WERI-Rb-1 (cell line): ENCODE measurements at regions not wholly inside any gene's neighbourhood (a gene's known extent, or its start where the extent isn't known, plus 50 kb on each side); places are given as distances from the start of the nearest gene placed in this dataset.

Experiments used
- DNase-seq: peaks from one replicate; pipeline ENCODE4 v3.0.0-alpha.2; 2020
- H3K27ac ChIP-seq: fragments of 250-450 bp; sonication (Bioruptor Pico); 2 replicates; pipeline ENCODE4 v1.5.1; 2020; ENCODE audit warnings: mild to moderate bottlenecking, moderate library complexity
- H3K27me3 ChIP-seq: fragments of 250-450 bp; sonication (Bioruptor Pico); 2 replicates; pipeline ENCODE4 v1.5.1; 2021; ENCODE audit warnings: mild to moderate bottlenecking, low read depth, moderate library complexity; ENCODE audit not compliant: insufficient read depth, severe bottlenecking
- H3K36me3 ChIP-seq: fragments of 250-450 bp; sonication (Bioruptor Pico); 2 replicates; pipeline ENCODE4 v1.5.1; 2020; ENCODE audit warnings: mild to moderate bottlenecking, moderate library complexity
- H3K4me3 ChIP-seq: 2 replicates; pipeline ENCODE4 v1.5.1; 2011; ENCODE audit warnings: low read depth, mild to moderate bottlenecking, control low read depth, low read length
- H3K9me3 ChIP-seq: fragments of 250-450 bp; sonication (Bioruptor Pico); 2 replicates; pipeline ENCODE4 v1.5.1; 2021; ENCODE audit warnings: mild to moderate bottlenecking, moderate library complexity; ENCODE audit not compliant: severe bottlenecking
- TF ChIP-seq, protein P1 (sequence below): IDR thresholded peaks from 2 replicates; pipeline ENCODE4 v1.5.1; 2011; ENCODE audit warnings: low read depth, mild to moderate bottlenecking, control low read depth, inconsistent platforms, low read length

DNA sequence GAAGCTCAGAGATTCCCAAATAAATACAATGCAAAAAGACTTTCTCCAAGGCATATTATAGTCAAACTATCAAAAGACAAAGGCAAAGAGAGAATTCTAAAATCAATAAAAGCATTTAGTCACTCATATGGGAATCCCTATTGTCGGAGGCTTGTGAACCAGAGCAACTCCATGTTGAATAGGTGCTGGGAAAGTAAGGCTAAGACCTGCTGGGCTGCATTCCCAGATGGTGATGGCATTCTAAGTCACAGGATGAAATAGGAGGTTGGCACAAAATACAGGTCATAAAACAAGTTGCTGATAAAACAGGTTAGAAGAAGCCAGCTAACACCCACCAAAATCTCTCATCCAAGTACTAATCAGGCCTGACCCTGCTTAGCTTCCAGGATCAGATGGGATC, 84.5 kb downstream of the JRKL start:
- H3K27me3 ChIP-seq: no peaks in the 10 kb centered on the region
- H3K36me3 ChIP-seq: no peaks in the 10 kb centered on the region
- TF ChIP-seq, protein P1, sequence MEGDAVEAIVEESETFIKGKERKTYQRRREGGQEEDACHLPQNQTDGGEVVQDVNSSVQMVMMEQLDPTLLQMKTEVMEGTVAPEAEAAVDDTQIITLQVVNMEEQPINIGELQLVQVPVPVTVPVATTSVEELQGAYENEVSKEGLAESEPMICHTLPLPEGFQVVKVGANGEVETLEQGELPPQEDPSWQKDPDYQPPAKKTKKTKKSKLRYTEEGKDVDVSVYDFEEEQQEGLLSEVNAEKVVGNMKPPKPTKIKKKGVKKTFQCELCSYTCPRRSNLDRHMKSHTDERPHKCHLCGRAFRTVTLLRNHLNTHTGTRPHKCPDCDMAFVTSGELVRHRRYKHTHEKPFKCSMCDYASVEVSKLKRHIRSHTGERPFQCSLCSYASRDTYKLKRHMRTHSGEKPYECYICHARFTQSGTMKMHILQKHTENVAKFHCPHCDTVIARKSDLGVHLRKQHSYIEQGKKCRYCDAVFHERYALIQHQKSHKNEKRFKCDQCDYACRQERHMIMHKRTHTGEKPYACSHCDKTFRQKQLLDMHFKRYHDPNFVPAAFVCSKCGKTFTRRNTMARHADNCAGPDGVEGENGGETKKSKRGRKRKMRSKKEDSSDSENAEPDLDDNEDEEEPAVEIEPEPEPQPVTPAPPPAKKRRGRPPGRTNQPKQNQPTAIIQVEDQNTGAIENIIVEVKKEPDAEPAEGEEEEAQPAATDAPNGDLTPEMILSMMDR: no peak
- DNase-seq: no peak
- no peak overlapping the region for H3K27ac ChIP-seq
- peaks cover 8% of the 10 kb centered on the region for H3K9me3 ChIP-seq
- H3K4me3 ChIP-seq: no peak overlapping the region

DNA sequence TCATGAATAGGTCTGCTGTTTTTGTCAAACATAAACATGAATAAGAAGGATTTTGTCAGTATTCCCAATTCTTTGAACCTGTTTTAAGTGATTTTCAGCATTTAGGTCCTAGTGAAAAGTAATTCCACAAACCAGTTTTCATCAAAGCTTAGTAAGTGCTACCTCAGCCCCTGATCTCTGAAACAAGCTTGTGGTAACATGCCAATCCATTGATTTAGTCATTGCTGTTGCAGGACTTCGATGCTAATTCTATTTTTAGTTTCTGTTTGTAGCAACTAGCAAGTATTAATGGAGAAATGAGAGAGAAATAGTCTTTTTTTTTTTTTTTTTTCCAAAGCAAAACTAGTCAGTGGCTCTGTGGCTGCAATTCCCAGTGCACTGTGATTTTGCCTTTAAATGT, 91.4 kb downstream of the JRKL start:
- DNase-seq: no peak
- TF ChIP-seq, protein P1: no peak
- H3K4me3 ChIP-seq: no peak overlapping the region
- no peak overlapping the region for H3K27ac ChIP-seq
- H3K36me3 ChIP-seq: no peaks in the 10 kb centered on the region
- no peaks in the 10 kb centered on the region for H3K27me3 ChIP-seq
- no peaks in the 10 kb centered on the region for H3K9me3 ChIP-seq

DNA sequence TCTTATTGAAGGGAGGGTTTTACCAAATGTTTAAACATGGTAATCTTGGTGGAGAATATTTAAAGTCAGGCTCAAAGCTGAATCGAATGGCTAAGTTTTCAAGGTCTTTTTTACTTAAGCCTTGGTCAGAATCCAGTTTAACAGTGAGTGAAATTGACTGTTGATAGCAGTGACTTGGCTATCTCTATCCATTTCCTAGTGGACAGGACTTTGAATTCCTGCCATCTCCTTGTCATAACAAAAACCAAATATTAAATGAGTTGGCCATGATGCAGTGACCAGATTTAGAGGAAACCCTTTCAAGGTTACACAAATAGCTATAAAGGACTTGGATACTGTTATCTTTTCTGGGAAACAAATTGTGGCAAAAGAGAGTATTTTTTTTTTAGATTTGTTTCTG, 92.0 kb downstream of the JRKL start:
- no peaks in the 10 kb centered on the region for H3K27me3 ChIP-seq
- H3K9me3 ChIP-seq: no peaks in the 10 kb centered on the region
- DNase-seq: no peak
- no peak overlapping the region for H3K4me3 ChIP-seq
- H3K36me3 ChIP-seq: no peaks in the 10 kb centered on the region
- H3K27ac ChIP-seq: no peak overlapping the region
- TF ChIP-seq, protein P1: no peak

DNA sequence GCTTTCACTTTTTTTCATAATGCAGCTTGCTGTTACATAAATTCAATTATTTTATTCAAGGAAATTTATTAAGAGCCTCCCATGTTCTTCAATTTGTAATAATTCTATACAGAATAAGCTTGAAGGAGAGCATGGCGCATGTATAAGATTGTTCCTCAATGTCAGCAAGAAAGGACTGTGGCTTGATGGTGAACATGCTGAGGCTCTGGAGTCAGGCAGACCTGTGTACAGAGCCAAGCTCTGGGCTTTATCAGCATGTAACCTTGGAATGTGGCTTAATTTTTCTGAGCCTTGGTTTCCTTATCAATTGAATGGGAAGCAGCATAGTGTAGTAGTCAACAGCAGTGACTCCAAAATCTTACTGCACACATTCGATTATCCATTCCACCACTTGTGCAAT, 92.4 kb downstream of the JRKL start:
- TF ChIP-seq, protein P1: no peak
- H3K27ac ChIP-seq: no peak overlapping the region

DNA sequence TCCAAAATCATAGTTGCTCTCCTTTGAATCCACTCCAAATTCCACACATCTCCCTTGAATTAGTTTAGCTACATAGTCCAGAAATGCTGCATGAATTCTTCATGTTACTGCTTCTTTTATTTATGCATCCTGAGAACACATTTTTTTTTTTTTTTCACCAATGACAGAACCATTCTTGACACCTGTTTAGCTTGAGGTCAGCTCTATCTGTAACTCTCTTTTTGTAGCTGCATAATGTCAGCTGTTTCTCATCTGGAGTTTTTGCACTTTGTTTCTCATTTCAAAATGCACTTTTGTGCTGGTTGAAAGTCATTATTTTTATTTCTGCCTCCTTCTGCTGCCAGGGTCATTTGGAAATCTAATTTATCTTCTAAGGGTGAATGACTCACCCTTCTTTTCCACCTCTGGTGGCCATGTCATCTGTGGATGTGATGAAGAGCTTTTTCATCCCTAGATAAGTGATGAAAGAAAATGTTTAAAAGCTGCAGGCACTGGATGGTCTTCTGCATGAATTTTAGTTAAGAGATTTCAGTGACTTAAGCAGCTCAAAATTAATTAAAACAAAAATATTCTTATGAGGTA, 93.7 kb downstream of the JRKL start:
- no peaks in the 10 kb centered on the region for H3K27me3 ChIP-seq
- TF ChIP-seq, protein P1: no peak
- H3K9me3 ChIP-seq: no peaks in the 10 kb centered on the region
- H3K36me3 ChIP-seq: no peaks in the 10 kb centered on the region
- no peak overlapping the region for H3K27ac ChIP-seq
- no peak overlapping the region for H3K4me3 ChIP-seq
- DNase-seq: no peak

More for the DNA sequence above, 92.4 kb downstream of the JRKL start:
- no peak overlapping the region for H3K4me3 ChIP-seq
- H3K9me3 ChIP-seq: no peaks in the 10 kb centered on the region
- H3K27me3 ChIP-seq: no peaks in the 10 kb centered on the region
- no peaks in the 10 kb centered on the region for H3K36me3 ChIP-seq
- DNase-seq: no peak

DNA sequence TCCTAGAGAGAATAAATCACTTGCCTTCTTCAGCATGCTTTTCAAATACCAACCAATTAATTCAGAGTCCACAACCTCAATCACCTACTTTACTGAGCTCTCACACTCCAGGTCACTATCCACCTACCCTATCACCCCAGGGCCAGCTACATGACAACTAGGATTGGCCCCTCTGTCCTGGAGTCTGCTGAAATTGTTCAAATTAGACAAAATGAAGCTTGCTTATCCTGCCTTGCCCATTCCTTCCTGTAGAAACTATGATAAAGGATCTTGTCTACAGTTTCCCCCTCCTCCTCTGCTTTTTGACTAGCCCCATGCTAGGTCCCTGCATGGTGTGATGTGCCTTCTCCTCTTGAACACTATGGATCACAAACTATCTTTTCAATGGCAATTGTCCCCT, 94.5 kb downstream of the JRKL start:
- H3K4me3 ChIP-seq: no peak overlapping the region
- TF ChIP-seq, protein P1: no peak
- no peak for DNase-seq
- no peak overlapping the region for H3K27ac ChIP-seq
- no peaks in the 10 kb centered on the region for H3K9me3 ChIP-seq
- H3K27me3 ChIP-seq: no peaks in the 10 kb centered on the region
- no peaks in the 10 kb centered on the region for H3K36me3 ChIP-seq
